ENCODE measurements at regions not wholly inside any gene's neighbourhood (a gene's known extent, or its start where the extent isn't known, plus 50 kb on each side); places are given as distances from the start of the nearest gene placed in this dataset.

GRCh38 chr3:7927015-7927414 is 574.6 kb upstream of the LMCD1 start:
- H3K9me2 ChIP-seq (replicated peaks; ENCODE audit: insufficient read depth), result no peaks in the 10 kb centered on the region
- H3K36me3 ChIP-seq (replicated peaks; ENCODE audit: insufficient read depth, low read depth), result no peaks in the 10 kb centered on the region
- H3K4me2 ChIP-seq, result no peak overlapping the region
- 70% methylated on average over 1 of the region's 1 CpG for WGBS (ENCODE audit: low lambda C conversion rate, missing lambda C conversion rate)
- H3K27me3 ChIP-seq, result no peaks in the 10 kb centered on the region
- H4K20me1 ChIP-seq (ENCODE audit: insufficient read depth, poor library complexity, severe bottlenecking), result no peaks in the 10 kb centered on the region
- no peaks in the 10 kb centered on the region for H3K9me3 ChIP-seq (ENCODE audit: low read depth)
- no peak overlapping the region for H3K27ac ChIP-seq
- H3K4me1 ChIP-seq (ENCODE audit: insufficient read depth), result peaks cover 3% of the 10 kb centered on the region
- TF ChIP-seq EZH2 (IDR thresholded peaks at IDR 0.05; ENCODE audit: borderline replicate concordance) (no peak), EZH2phosphoT487 (IDR thresholded peaks at IDR 0.05; ENCODE audit: low read depth, severe bottlenecking, unreplicated experiment) (no peak), CTCF (IDR thresholded peaks at IDR 0.05; ENCODE audit: poor library complexity) (no peak)
- no peak overlapping the region for H3K4me3 ChIP-seq
- H2AFZ ChIP-seq, result no peak overlapping the region
- no peak for DNase-seq (ENCODE audit: low spot score)
- H3K79me2 ChIP-seq, result no peaks in the 10 kb centered on the region

GRCh38 chr3:7927864-7928263 is 573.8 kb upstream of the LMCD1 start:
- H3K4me1 ChIP-seq (ENCODE audit: insufficient read depth), result peaks cover 3% of the 10 kb centered on the region
- no peaks in the 10 kb centered on the region for H3K9me2 ChIP-seq (replicated peaks; ENCODE audit: insufficient read depth)

GRCh38 chr3:7929319-7929889 is 572.2 kb upstream of the LMCD1 start:
- Histone ChIP-seq H3K36me3 (replicated peaks; ENCODE audit: insufficient read depth, low read depth) (no peaks in the 10 kb centered on the region), H4K20me1 (ENCODE audit: insufficient read depth, poor library complexity, severe bottlenecking) (no peaks in the 10 kb centered on the region), H3K27me3 (no peaks in the 10 kb centered on the region), H3K4me2 (no peak overlapping the region), H2AFZ (no peak overlapping the region), H3K4me3 (no peak overlapping the region), H3K9me3 (ENCODE audit: low read depth) (no peaks in the 10 kb centered on the region), H3K27ac (no peak overlapping the region), H3K4me1 (ENCODE audit: insufficient read depth) (peaks cover 3% of the 10 kb centered on the region), H3K9me2 (replicated peaks; ENCODE audit: insufficient read depth) (no peaks in the 10 kb centered on the region), H3K79me2 (no peaks in the 10 kb centered on the region)
- no peak for DNase-seq (ENCODE audit: low spot score)
- 48% methylated on average over 2 of the region's 2 CpGs for WGBS (ENCODE audit: low lambda C conversion rate, missing lambda C conversion rate)
- TF ChIP-seq EZH2phosphoT487 (IDR thresholded peaks at IDR 0.05; ENCODE audit: low read depth, severe bottlenecking, unreplicated experiment) (no peak), CTCF (IDR thresholded peaks at IDR 0.05; ENCODE audit: poor library complexity) (no peak), EZH2 (IDR thresholded peaks at IDR 0.05; ENCODE audit: borderline replicate concordance) (no peak)

More at GRCh38 chr3:7927864-7928263, 573.8 kb upstream of the LMCD1 start:
- H3K79me2 ChIP-seq, result no peaks in the 10 kb centered on the region
- no peaks in the 10 kb centered on the region for H3K36me3 ChIP-seq (replicated peaks; ENCODE audit: insufficient read depth, low read depth)
- no peaks in the 10 kb centered on the region for H3K27me3 ChIP-seq
- DNase-seq (ENCODE audit: low spot score), result no peak
- H3K9me3 ChIP-seq (ENCODE audit: low read depth), result no peaks in the 10 kb centered on the region
- no peak overlapping the region for H2AFZ ChIP-seq
- no peaks in the 10 kb centered on the region for H4K20me1 ChIP-seq (ENCODE audit: insufficient read depth, poor library complexity, severe bottlenecking)
- H3K4me3 ChIP-seq, result no peak overlapping the region
- TF ChIP-seq CTCF (IDR thresholded peaks at IDR 0.05; ENCODE audit: poor library complexity), result no peak
- TF ChIP-seq EZH2 (IDR thresholded peaks at IDR 0.05; ENCODE audit: borderline replicate concordance), result no peak
- TF ChIP-seq EZH2phosphoT487 (IDR thresholded peaks at IDR 0.05; ENCODE audit: low read depth, severe bottlenecking, unreplicated experiment), result no peak
- no peak overlapping the region for H3K27ac ChIP-seq
- no peak overlapping the region for H3K4me2 ChIP-seq

GRCh38 chr3:7934362-7934761 is 567.3 kb upstream of the LMCD1 start:
- no peaks in the 10 kb centered on the region for H3K79me2 ChIP-seq
- DNase-seq (ENCODE audit: low spot score), result no peak
- 68% methylated on average over 2 of the region's 2 CpGs for WGBS (ENCODE audit: low lambda C conversion rate, missing lambda C conversion rate)
- no peaks in the 10 kb centered on the region for H3K27me3 ChIP-seq
- no peaks in the 10 kb centered on the region for H3K36me3 ChIP-seq (replicated peaks; ENCODE audit: insufficient read depth, low read depth)
- no peak for TF ChIP-seq EZH2 (IDR thresholded peaks at IDR 0.05; ENCODE audit: borderline replicate concordance)
- TF ChIP-seq CTCF (IDR thresholded peaks at IDR 0.05; ENCODE audit: poor library complexity), result no peak
- no peak for TF ChIP-seq EZH2phosphoT487 (IDR thresholded peaks at IDR 0.05; ENCODE audit: low read depth, severe bottlenecking, unreplicated experiment)
- no peak overlapping the region for H3K27ac ChIP-seq
- H2AFZ ChIP-seq, result no peak overlapping the region
- H3K4me3 ChIP-seq, result no peak overlapping the region
- H3K9me3 ChIP-seq (ENCODE audit: low read depth), result no peaks in the 10 kb centered on the region
- no peaks in the 10 kb centered on the region for H3K9me2 ChIP-seq (replicated peaks; ENCODE audit: insufficient read depth)
- no peak overlapping the region for H3K4me2 ChIP-seq
- no peaks in the 10 kb centered on the region for H4K20me1 ChIP-seq (ENCODE audit: insufficient read depth, poor library complexity, severe bottlenecking)
- no peaks in the 10 kb centered on the region for H3K4me1 ChIP-seq (ENCODE audit: insufficient read depth)
